ENCODE measurements at regions not wholly inside any gene's neighbourhood (a gene's known extent, or its start where the extent isn't known, plus 50 kb on each side); places are given as distances from the start of the nearest gene placed in this dataset.

DNA sequence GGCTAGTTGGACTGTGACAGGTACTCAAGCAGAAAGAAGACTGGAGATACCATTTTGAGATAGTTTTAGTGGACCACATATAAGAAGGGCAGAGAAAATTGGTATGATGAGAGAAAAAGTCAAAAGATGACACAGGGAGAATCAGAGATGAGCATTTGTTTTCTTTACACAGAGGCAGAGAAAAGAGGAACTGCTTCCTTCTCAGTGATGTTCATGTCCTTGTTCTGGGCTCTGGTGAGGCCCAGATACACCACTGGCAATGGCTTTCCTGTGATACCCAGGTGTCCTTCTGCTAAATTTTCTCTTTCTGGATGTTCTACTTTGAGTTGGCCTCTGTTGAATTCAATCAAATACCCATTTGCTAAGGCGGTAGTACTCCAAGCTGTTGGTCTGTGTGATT lies 1782.7 kb upstream of the SEL1L start:
- intact Hi-C loops (cut with DNase I): no loop called here
- H3K27me3 ChIP-seq (ENCODE audit: low read depth): no peaks in the 10 kb centered on the region
- no peaks in the 10 kb centered on the region for H3K4me1 ChIP-seq
- no peaks in the 10 kb centered on the region for H3K9me3 ChIP-seq
- ATAC-seq (no peak), DNase-seq (no peak)
- TF ChIP-seq, protein P1, sequence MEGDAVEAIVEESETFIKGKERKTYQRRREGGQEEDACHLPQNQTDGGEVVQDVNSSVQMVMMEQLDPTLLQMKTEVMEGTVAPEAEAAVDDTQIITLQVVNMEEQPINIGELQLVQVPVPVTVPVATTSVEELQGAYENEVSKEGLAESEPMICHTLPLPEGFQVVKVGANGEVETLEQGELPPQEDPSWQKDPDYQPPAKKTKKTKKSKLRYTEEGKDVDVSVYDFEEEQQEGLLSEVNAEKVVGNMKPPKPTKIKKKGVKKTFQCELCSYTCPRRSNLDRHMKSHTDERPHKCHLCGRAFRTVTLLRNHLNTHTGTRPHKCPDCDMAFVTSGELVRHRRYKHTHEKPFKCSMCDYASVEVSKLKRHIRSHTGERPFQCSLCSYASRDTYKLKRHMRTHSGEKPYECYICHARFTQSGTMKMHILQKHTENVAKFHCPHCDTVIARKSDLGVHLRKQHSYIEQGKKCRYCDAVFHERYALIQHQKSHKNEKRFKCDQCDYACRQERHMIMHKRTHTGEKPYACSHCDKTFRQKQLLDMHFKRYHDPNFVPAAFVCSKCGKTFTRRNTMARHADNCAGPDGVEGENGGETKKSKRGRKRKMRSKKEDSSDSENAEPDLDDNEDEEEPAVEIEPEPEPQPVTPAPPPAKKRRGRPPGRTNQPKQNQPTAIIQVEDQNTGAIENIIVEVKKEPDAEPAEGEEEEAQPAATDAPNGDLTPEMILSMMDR (IDR thresholded peaks at IDR 0.05): no peak
- H3K27ac ChIP-seq: no peak overlapping the region
- no peaks in the 10 kb centered on the region for H3K36me3 ChIP-seq
- H3K4me3 ChIP-seq: no peak overlapping the region

DNA sequence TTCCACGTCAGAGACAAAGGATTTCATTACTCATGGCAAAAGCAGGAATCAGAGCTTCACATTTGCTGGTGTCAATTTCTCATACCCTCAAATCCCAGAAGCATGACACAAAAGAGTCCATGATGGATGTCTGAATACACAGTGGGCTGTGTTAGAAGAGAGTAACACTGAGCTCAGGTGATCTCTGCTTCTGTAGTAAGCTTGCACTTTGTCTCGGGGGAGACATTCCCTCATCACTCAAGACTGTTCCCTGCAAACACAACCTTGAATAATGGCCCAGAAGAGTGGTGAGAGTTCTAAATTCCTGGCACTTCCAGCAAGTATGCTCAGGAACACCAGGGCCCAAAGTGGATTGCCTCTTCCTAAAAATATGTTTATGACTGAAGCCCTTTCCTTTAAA lies 1787.2 kb upstream of the SEL1L start:
- TF ChIP-seq, protein P1 (IDR thresholded peaks at IDR 0.05): no peak
- H3K4me1 ChIP-seq: no peaks in the 10 kb centered on the region
- no peak overlapping the region for H3K4me3 ChIP-seq
- intact Hi-C loops (cut with DNase I): no loop called here
- H3K27ac ChIP-seq: no peak overlapping the region
- ATAC-seq (no peak), DNase-seq (no peak)
- H3K27me3 ChIP-seq (ENCODE audit: low read depth): no peaks in the 10 kb centered on the region
- no peaks in the 10 kb centered on the region for H3K9me3 ChIP-seq
- H3K36me3 ChIP-seq: no peaks in the 10 kb centered on the region

DNA sequence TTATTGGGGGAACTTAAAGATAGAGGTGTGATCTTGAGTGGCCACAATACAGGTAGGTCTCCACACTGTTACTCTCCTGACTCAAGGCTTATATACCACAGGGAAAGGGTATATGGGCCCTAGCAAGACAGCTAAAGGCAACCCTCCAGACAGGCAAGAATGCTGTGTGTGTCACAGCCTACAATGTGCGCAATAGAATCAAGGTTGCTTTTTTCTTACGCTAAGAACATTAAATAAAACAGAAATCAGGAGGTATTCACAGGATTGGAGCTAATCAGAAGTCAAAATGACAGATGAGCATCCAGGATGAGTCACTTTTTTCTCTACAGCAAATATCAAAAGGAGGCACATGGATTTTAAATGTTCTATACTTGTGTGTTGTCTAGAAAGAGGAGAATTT lies 1797.9 kb upstream of the SEL1L start:
- no peak overlapping the region for H3K4me3 ChIP-seq
- intact Hi-C loops (cut with DNase I): no loop called here
- H3K4me1 ChIP-seq: no peaks in the 10 kb centered on the region
- DNase-seq (no peak), ATAC-seq (no peak)
- no peaks in the 10 kb centered on the region for H3K9me3 ChIP-seq
- H3K27ac ChIP-seq: no peak overlapping the region
- H3K36me3 ChIP-seq: no peaks in the 10 kb centered on the region
- H3K27me3 ChIP-seq (ENCODE audit: low read depth): no peaks in the 10 kb centered on the region
- TF ChIP-seq, protein P1 (IDR thresholded peaks at IDR 0.05): no peak

DNA sequence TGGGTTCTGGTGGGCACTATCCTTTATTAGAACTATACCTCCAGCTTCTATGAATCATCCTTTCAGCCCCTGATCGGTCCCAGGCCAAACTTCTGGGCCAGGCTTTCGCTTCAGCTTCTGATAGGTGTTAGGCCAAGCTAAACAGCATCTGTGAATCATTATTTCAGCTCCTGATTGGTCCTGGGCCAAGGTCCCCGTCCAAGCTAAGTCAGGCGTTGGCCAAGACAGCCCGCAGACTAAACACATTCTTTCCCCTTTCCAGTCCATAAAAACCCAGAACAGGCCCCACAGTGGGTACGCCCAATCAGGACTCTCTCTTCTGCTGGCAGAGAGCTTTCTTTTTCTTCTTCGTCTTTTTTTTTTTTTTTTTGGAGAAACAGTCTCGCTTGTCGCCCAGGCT lies 1808.9 kb upstream of the SEL1L start:
- DNase-seq (no peak), ATAC-seq (no peak)
- H3K4me1 ChIP-seq: no peaks in the 10 kb centered on the region
- no peak overlapping the region for H3K27ac ChIP-seq
- H3K27me3 ChIP-seq (ENCODE audit: low read depth): no peaks in the 10 kb centered on the region
- H3K9me3 ChIP-seq: no peaks in the 10 kb centered on the region
- H3K4me3 ChIP-seq: no peak overlapping the region
- no peaks in the 10 kb centered on the region for H3K36me3 ChIP-seq
- intact Hi-C loops (cut with DNase I): no loop called here
- TF ChIP-seq, protein P1 (IDR thresholded peaks at IDR 0.05): no peak

DNA sequence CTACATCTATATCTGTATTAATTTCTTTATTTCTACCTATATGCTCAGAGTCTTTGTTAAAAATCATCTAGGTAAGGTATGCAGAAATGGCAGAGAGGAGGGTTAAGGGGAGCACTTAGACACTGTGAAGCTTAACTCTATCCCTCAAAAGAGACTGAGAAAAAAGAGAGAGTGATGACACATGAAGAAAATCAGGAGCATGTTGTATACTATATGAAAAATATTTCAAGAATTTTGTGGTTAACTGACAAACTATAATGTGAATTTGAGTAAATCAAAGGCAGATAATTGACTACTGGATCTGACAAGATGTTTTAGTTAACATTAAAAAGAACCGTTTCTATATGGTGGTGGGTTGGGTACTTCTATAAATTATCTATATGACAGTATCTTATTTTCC lies 1814.2 kb upstream of the SEL1L start:
- no peaks in the 10 kb centered on the region for H3K9me3 ChIP-seq
- H3K4me3 ChIP-seq: no peak overlapping the region
- no peaks in the 10 kb centered on the region for H3K4me1 ChIP-seq
- intact Hi-C loops (cut with DNase I): no loop called here
- no peak for DNase-seq
- H3K36me3 ChIP-seq: no peaks in the 10 kb centered on the region
- ATAC-seq: no peak
- H3K27me3 ChIP-seq (ENCODE audit: low read depth): no peaks in the 10 kb centered on the region
- TF ChIP-seq, protein P1 (IDR thresholded peaks at IDR 0.05): no peak
- H3K27ac ChIP-seq: no peak overlapping the region

DNA sequence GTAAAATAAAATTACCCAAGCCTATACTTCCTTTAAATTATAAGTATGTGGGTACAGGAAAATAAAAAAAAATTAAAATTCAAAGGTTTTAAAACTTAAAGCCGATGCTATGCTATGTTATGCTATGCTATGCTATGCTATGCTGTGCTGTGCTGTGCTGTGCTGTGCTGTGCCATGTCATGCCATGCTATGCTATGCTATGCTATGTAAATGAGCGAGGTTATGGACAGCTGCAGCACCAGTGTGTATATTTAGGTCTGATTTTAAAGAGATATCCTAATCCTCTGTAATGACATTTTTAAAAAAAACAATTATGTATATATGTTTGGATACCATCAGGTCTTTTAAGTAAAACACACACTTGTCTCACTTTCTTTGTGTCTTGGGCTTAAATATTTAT lies 1822.0 kb upstream of the SEL1L start:
- intact Hi-C loops (cut with DNase I): no loop called here
- Histone ChIP-seq H3K27ac (no peak overlapping the region), H3K36me3 (no peaks in the 10 kb centered on the region), H3K27me3 (ENCODE audit: low read depth) (no peaks in the 10 kb centered on the region), H3K9me3 (no peaks in the 10 kb centered on the region), H3K4me3 (no peak overlapping the region), H3K4me1 (no peaks in the 10 kb centered on the region)
- no peak for DNase-seq
- ATAC-seq: no peak
- TF ChIP-seq, protein P1 (IDR thresholded peaks at IDR 0.05): no peak
